ENCODE measurements at regions not wholly inside any gene's neighbourhood (a gene's known extent, or its start where the extent isn't known, plus 50 kb on each side); places are given as distances from the start of the nearest gene placed in this dataset.

DNA sequence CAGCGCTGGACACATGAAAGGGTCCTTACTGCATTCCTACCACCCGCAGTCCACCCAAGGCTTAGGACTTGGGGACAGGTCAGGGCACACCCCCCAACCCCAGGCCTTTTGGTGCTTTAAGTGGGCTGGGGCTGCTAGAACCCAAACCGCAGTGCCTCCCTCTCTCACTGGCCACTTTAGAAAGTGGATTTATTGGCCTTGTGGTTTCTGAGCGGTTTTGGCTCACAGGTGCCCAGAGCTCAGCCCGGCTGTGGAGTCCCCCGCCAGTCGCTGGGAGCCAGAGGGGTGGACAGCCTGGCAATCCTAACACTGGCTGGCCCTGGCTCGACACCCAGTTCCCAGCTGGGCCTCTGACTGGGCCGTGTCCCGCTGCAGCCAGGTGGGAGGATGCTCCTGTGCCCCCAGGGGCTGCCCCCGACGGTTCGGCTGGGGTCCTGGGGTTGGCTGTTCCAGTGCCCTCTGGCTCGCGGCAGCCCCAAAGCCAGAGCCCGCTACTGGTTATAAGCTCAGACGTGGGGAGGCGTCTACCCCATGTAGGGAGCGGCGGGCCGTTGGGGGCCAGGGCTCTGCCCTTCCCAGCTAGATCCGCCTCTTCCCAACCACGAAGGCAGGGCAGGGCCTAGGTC is 65.2 kb upstream of the RNU6ATAC start:
- TF ChIP-seq, protein P1, sequence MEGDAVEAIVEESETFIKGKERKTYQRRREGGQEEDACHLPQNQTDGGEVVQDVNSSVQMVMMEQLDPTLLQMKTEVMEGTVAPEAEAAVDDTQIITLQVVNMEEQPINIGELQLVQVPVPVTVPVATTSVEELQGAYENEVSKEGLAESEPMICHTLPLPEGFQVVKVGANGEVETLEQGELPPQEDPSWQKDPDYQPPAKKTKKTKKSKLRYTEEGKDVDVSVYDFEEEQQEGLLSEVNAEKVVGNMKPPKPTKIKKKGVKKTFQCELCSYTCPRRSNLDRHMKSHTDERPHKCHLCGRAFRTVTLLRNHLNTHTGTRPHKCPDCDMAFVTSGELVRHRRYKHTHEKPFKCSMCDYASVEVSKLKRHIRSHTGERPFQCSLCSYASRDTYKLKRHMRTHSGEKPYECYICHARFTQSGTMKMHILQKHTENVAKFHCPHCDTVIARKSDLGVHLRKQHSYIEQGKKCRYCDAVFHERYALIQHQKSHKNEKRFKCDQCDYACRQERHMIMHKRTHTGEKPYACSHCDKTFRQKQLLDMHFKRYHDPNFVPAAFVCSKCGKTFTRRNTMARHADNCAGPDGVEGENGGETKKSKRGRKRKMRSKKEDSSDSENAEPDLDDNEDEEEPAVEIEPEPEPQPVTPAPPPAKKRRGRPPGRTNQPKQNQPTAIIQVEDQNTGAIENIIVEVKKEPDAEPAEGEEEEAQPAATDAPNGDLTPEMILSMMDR (IDR thresholded peaks at IDR 0.05; ENCODE audit: low read depth, low read length), result no peak
- no peak for DNase-seq (ENCODE audit: extremely low read depth, low read depth)

DNA sequence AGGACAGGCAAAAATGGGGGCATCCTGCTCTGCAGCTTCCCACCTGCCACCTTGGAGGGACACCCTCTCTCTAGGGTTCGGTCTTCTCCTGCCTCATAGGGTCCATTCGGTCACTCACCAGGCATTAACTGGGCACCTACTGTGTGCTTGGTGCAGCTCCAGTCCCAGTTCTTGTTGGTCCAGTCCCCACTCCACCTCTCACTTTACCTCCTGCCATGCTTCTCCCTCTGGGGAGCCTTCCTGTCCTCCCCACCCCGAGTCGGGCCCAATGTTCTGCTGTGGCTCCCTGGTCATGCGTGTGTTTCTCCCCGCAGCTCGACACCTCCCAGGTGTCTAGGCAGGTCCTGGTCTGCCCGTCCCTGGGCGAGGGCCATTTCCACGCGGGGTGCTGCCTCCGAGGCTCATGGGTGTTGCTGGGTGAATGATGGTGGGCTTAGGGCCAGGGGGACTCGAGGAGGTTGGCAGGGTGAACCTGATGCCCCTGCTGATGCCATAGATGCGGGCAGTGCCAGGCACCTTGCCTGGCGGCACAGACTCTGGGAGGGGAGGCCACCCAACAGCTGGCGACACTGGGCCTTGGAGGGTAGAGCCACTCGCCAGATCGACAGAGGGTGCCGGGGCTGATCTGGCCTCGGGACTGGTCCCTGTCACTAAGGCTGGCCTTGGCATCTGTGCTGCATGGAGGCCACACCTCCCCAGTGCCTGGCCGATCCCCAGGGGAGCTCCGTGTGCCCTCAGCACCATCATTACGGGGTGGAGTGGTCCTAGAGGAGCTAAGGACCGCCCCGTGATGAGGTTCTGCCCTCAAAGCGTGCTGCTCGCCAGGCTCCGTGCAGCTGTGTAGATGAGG is 66.0 kb upstream of the RNU6ATAC start:
- DNase-seq (ENCODE audit: extremely low read depth, low read depth), result no peak
- TF ChIP-seq, protein P1 (IDR thresholded peaks at IDR 0.05; ENCODE audit: low read depth, low read length), result no peak

DNA sequence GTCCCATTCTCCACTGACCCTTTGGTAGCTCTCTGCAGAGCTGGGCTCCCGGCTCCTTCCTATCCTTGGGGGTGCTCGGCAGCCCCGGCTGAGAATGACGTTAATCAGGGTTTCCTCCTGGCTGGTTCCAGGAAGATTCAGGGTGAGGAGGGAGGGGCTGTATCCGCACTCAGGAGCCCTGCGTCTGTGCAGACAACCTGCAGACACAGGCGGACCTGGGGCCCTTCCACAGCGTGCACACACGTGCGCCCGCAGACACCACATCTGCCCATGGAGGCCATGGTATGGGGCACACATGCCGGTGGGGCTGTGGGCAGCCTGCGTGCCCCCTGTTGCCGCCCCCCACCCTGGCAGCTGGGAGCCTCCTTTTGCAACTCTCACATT is 66.6 kb upstream of the RNU6ATAC start:
- TF ChIP-seq, protein P1 (IDR thresholded peaks at IDR 0.05; ENCODE audit: low read depth, low read length), result no peak
- no peak for DNase-seq (ENCODE audit: extremely low read depth, low read depth)

DNA sequence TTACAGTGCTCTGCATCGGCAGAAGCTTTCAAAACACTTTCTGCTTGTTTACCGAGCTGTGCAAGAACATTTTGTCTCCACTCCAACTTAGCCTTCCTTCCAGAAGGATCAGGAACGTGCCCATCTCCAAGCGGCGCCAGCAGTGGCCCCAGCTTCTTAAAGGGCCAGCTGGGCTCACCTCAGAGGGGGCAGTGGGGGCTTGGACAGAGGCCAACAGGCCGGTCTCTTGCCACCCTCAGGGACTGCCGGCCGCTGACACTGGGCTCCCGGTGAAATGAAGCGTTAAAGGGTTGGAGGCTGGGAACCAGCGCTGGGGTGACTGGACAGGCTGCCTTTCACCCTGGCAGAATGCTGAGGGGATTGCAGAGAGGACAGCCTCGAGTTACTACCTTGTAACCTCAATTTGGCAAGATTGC is 67.0 kb upstream of the RNU6ATAC start:
- TF ChIP-seq, protein P1 (IDR thresholded peaks at IDR 0.05; ENCODE audit: low read depth, low read length), result no peak

DNA sequence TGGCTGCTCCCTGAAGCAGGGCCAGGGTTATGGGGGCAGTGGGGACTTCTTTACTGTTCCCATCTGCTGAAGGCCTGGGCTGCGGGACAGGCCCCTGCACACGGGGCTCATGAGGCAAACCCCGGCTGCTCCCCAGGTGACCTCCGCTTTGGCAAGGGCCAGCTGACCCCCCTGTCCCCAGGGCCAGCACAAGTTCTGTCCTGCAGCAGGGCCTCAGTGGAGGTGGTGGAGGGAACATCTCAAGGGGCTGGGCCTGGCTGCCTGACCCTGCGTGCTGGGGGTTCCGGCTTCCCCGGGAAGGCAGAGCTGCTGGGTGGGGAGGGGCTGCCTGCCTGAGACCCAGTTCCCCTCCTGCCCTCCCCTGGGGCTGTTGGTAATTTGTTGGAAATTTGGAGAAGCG is 67.4 kb upstream of the RNU6ATAC start:
- no peak for DNase-seq (ENCODE audit: extremely low read depth, low read depth)
- TF ChIP-seq, protein P1 (IDR thresholded peaks at IDR 0.05; ENCODE audit: low read depth, low read length), result no peak

More for the DNA sequence above, 67.0 kb upstream of the RNU6ATAC start:
- no peak for DNase-seq (ENCODE audit: extremely low read depth, low read depth)

DNA sequence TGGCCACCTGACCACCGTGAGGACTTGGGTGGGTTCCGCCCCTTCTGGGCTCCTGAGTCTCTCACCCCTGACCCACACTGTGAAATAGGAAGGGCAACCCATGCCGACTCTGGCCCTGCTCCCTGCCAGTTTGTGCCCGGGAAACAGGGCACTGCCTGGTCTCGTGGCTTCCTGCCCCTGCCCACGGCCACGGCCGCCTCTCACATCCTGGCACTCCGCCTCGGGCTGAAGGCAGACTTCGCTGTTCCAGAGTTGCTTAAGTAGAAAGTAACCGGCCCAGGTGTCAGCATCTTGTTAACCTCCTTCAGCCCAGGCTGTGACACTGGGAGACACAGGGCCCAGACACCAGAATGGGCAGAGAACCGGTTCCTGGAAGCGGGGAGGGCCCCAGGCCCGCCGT is 68.7 kb upstream of the RNU6ATAC start:
- TF ChIP-seq, protein P1 (IDR thresholded peaks at IDR 0.05; ENCODE audit: low read depth, low read length), result no peak
- DNase-seq (ENCODE audit: extremely low read depth, low read depth), result no peak

DNA sequence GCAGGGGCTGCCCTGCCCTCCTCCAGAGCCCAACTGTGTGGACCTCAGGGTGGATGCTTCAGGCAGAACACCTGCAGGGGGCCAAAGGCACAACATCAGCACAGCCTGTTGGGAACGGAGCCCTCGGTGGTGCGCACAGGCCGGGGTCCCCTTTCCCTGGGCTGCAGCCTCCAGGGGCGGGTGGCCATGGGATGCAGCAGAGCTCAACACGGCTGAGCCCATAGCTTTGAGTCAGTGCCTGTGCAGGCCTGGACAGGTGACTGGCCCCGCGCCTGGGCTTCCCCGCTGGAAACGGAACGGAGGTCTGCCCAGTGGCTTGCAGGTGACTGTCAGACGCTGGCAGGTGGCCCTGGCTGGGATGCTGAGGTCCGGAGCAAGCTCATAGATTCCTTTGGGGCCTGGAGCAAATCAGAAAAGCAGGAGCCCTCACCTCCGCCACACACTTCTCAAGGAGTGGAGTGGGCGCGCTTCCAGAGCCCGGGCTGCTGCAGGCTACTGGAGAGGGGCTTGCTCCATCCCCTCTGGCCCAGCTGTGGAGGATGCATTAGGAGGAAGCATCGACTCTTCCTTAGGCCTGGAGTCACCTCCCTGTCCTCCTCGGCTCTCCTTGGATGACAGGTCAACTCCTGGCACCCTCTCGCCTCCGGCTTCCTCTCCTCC is 69.8 kb upstream of the RNU6ATAC start:
- no peak for DNase-seq (ENCODE audit: extremely low read depth, low read depth)
- TF ChIP-seq, protein P1 (IDR thresholded peaks at IDR 0.05; ENCODE audit: low read depth, low read length), result no peak

Data from AG09319 (cell line).